ENCODE measurements at regions not wholly inside any gene's neighbourhood (a gene's known extent, or its start where the extent isn't known, plus 50 kb on each side); places are given as distances from the start of the nearest gene placed in this dataset.

- intact Hi-C loops (cut with micrococcal nuclease) (no loop called here), in situ Hi-C loops (cut with MboI; ENCODE audit: low sequenced_read_pairs) (no loop called here), dilution Hi-C loops (cut with HindIII; ENCODE audit: low sequenced_read_pairs, unreplicated experiment) (no loop called here)
- H3K9me1 ChIP-seq (ENCODE audit: insufficient read depth, low read length), result no peaks in the 10 kb centered on the region
- H4K91ac ChIP-seq (ENCODE audit: insufficient read depth, low read depth, low read length), result no peak overlapping the region
- no peak overlapping the region for H3K4me2 ChIP-seq (ENCODE audit: low read depth, low read length)
- no peak overlapping the region for H3K4ac ChIP-seq (ENCODE audit: low read depth, low read length)
- no peak overlapping the region for H3K14ac ChIP-seq (replicated peaks; ENCODE audit: low read depth, low read length)
- no peaks in the 10 kb centered on the region for H4K20me1 ChIP-seq (ENCODE audit: insufficient read depth, low read length)
- no peaks in the 10 kb centered on the region; the same call in 1 of the 2 replicates for H3K9me3 ChIP-seq (ENCODE audit: control insufficient read depth, insufficient read depth, low read length)
- H3K9ac ChIP-seq (ENCODE audit: low read depth, low read length), result no peak overlapping the region
- H2AK5ac ChIP-seq (ENCODE audit: low read depth, low read length), result no peak overlapping the region
- no peak overlapping the region for H2AFZ ChIP-seq (replicated peaks; ENCODE audit: low read length, poor library complexity)
- WGBS, 2 experiments (ENCODE audit: extremely low coverage in 2 of 2, insufficient read length in 1 of 2), result 40% methylated on average over 1 of the region's 1 CpG; no CpG with 5 or more reads in 1 of the 2 experiments
- no peak overlapping the region for H2BK5ac ChIP-seq (ENCODE audit: low read depth, low read length, poor library complexity, severe bottlenecking)
- no peaks in the 10 kb centered on the region for H3K36me3 ChIP-seq (ENCODE audit: control insufficient read depth, insufficient read depth, low read length)
- no peak overlapping the region for H2BK120ac ChIP-seq (ENCODE audit: low read depth, low read length)
- H3K27me3 ChIP-seq (ENCODE audit: control insufficient read depth, insufficient read depth, low read length), result peaks cover 2% of the 10 kb centered on the region; the same call in 1 of the 2 replicates
- H3K56ac ChIP-seq (ENCODE audit: extremely low read depth, insufficient read depth, low read length), result no peak overlapping the region
- CTCF ChIA-PET, result no interaction called here
- TF ChIP-seq CEBPB (IDR thresholded peaks at IDR 0.05; ENCODE audit: low read depth, low read length) (no peak), CTCF (conservative IDR thresholded peaks at IDR 0.05; ENCODE audit: low read depth, low read length) (no peak), MXI1 (IDR thresholded peaks at IDR 0.05; ENCODE audit: borderline replicate concordance, low read depth, low read length) (no peak)
- no peak overlapping the region for H2BK15ac ChIP-seq (ENCODE audit: low read depth, low read length)
- H4K5ac ChIP-seq (ENCODE audit: low read depth, low read length), result no peak overlapping the region
- no peaks in the 10 kb centered on the region for H3K79me1 ChIP-seq (ENCODE audit: low read depth in 1 of 2, low read length in 2 of 2)
- H3K27ac ChIP-seq (ENCODE audit: insufficient read depth, low read length), result no peak overlapping the region
- no peak overlapping the region for H2AK9ac ChIP-seq (replicated peaks; ENCODE audit: low read depth, low read length, poor library complexity)
- no peaks in the 10 kb centered on the region for H3K4me1 ChIP-seq (ENCODE audit: control insufficient read depth, insufficient read depth, low read length)
- no TSS peak for BruUV-seq (replicated peaks)
- H2BK20ac ChIP-seq (ENCODE audit: low read depth, low read length), result no peak overlapping the region
- POLR2A ChIA-PET (ENCODE audit: unreplicated experiment), result no interaction called here
- H4K8ac ChIP-seq (ENCODE audit: low read depth in 2 of 2, low read length in 2 of 2), result no peak overlapping the region
- no peak overlapping the region for H3K4me3 ChIP-seq (ENCODE audit: insufficient read depth, low read depth, low read length)
- no peak overlapping the region for H3K18ac ChIP-seq (ENCODE audit: low read depth, low read length)
- H3K23ac ChIP-seq (ENCODE audit: low read depth, low read length), result no peak overlapping the region
- DNase-seq (no peak), ATAC-seq (ENCODE audit: low read depth) (no peak)
Measured at GRCh38 chr3:73134034-73134433, 72.6 kb downstream of the EBLN2 start.
